Hematopoietic multipotent progenitor cell (in vitro differentiated cells): ENCODE measurements at regions not wholly inside any gene's neighbourhood (a gene's known extent, or its start where the extent isn't known, plus 50 kb on each side); places are given as distances from the start of the nearest gene placed in this dataset.
A peak's percentile ranks its signal among the peaks of the same experiment; 100 is the strongest.

Experiments
- DNase-seq, 3 donors: peaks; one replicate each; pipeline ENCODE4 v3.0.0-alpha.2; 2011 to 2015; ENCODE audit warnings: low read depth in 2 of 3, low spot score in 2 of 3

- no peak for DNase-seq
Observed at GRCh38 chr5:14019768-14020290, 75.3 kb upstream of the DNAH5 start.

GRCh38 chr5:14017904-14018303 is 73.4 kb upstream of the DNAH5 start:
- no peak for DNase-seq

GRCh38 chr5:14016549-14016948 is 72.1 kb upstream of the DNAH5 start:
- no peak for DNase-seq

- peak in 2 of 3 donors; percentile 79 to 81 for DNase-seq
Observed at GRCh38 chr5:14011089-14012020, 66.9 kb upstream of the DNAH5 start.

- no peak for DNase-seq
Observed at GRCh38 chr5:14009575-14009974, 65.1 kb upstream of the DNAH5 start.

- no peak for DNase-seq
Observed at GRCh38 chr5:14008819-14009311, 64.4 kb upstream of the DNAH5 start.

- DNase-seq, result no peak
Observed at GRCh38 chr5:14006823-14007520, 62.5 kb upstream of the DNAH5 start.

- DNase-seq, result no peak
Observed at GRCh38 chr5:14004598-14005394, 60.3 kb upstream of the DNAH5 start.

GRCh38 chr5:14003936-14004335 is 59.4 kb upstream of the DNAH5 start:
- no peak for DNase-seq

- no peak for DNase-seq
Observed at GRCh38 chr5:14003513-14003912, 59.0 kb upstream of the DNAH5 start.

- DNase-seq, result no peak
Observed at GRCh38 chr5:13998254-13998653, 53.8 kb upstream of the DNAH5 start.

- no peak for DNase-seq
Observed at GRCh38 chr5:13997514-13997913, 53.0 kb upstream of the DNAH5 start.

- no peak for DNase-seq
Observed at GRCh38 chr5:13994621-13995253, 50.2 kb upstream of the DNAH5 start.
